ENCODE measurements at regions not wholly inside any gene's neighbourhood (a gene's known extent, or its start where the extent isn't known, plus 50 kb on each side); places are given as distances from the start of the nearest gene placed in this dataset.

- no peak for DNase-seq (ENCODE audit: low read depth in 4 of 4, low spot score in 3 of 4)
Measured at GRCh38 chr9:36762958-36763357, 190.3 kb downstream of the MELK start.

GRCh38 chr9:36763778-36764177 is 191.1 kb downstream of the MELK start:
- DNase-seq (ENCODE audit: low read depth in 4 of 4, low spot score in 3 of 4), result no peak

GRCh38 chr9:36764364-36765076 is 191.8 kb downstream of the MELK start:
- no peak for DNase-seq (ENCODE audit: low read depth in 4 of 4, low spot score in 3 of 4)

- DNase-seq (ENCODE audit: low read depth in 4 of 4, low spot score in 3 of 4), result no peak
Measured at GRCh38 chr9:36765077-36765390, 192.3 kb downstream of the MELK start.

GRCh38 chr9:36765468-36766341 is 193.0 kb downstream of the MELK start:
- DNase-seq (ENCODE audit: low read depth in 4 of 4, low spot score in 3 of 4), result peak in 2 of 4 donors; percentile 29 to 51

- DNase-seq (ENCODE audit: low read depth in 4 of 4, low spot score in 3 of 4), result no peak
Measured at GRCh38 chr9:36768677-36769076, 196.0 kb downstream of the MELK start.

- no peak for DNase-seq (ENCODE audit: low read depth in 4 of 4, low spot score in 3 of 4)
Measured at GRCh38 chr9:36770025-36770424, 197.3 kb downstream of the MELK start.

- peak in 2 of 4 donors; percentile 26 to 41 for DNase-seq (ENCODE audit: low read depth in 4 of 4, low spot score in 3 of 4)
Measured at GRCh38 chr9:36772449-36773403, 200.0 kb downstream of the MELK start.

GRCh38 chr9:36778682-36779081 is 206.0 kb downstream of the MELK start:
- no peak for DNase-seq (ENCODE audit: low read depth in 4 of 4, low spot score in 3 of 4)

- no peak for DNase-seq (ENCODE audit: low read depth in 4 of 4, low spot score in 3 of 4)
Measured at GRCh38 chr9:36779582-36779981, 206.9 kb downstream of the MELK start.

- no peak for DNase-seq (ENCODE audit: low read depth in 4 of 4, low spot score in 3 of 4)
Measured at GRCh38 chr9:36780186-36780585, 207.5 kb downstream of the MELK start.

- DNase-seq (ENCODE audit: low read depth in 4 of 4, low spot score in 3 of 4), result no peak
Measured at GRCh38 chr9:36781533-36781932, 208.8 kb downstream of the MELK start.

Measured in left renal pelvis (tissue), 4 donors.